H9 (cell line): ENCODE measurements at regions not wholly inside any gene's neighbourhood (a gene's known extent, or its start where the extent isn't known, plus 50 kb on each side); places are given as distances from the start of the nearest gene placed in this dataset.

Experiments
- DNase-seq: peaks from one replicate; pipeline ENCODE4 v3.0.0-alpha.2; 2017
- H2AFZ ChIP-seq: one replicate; pipeline ENCODE4 v1.6.1; 2013; ENCODE audit warnings: mild to moderate bottlenecking, low read length, control low read depth, moderate library complexity
- H2AK5ac ChIP-seq: 2 replicates; pipeline ENCODE4 v1.6.1; 2013; ENCODE audit warnings: low read length, control low read depth, mixed read lengths; ENCODE audit not compliant: insufficient read length
- H2BK120ac ChIP-seq: one replicate; pipeline ENCODE4 v1.6.1; 2013; ENCODE audit warnings: low read depth, mild to moderate bottlenecking, low read length, control low read depth, inconsistent platforms; ENCODE audit not compliant: poor library complexity, severe bottlenecking
- H2BK12ac ChIP-seq: 2 replicates; pipeline ENCODE4 v1.6.1; 2013; ENCODE audit warnings: low read length, control low read depth, mixed read lengths, low read depth; ENCODE audit not compliant: insufficient read length
- H2BK15ac ChIP-seq: 2 replicates; pipeline ENCODE4 v1.6.1; 2013; ENCODE audit warnings: low read depth, low read length, control low read depth
- H2BK20ac ChIP-seq: one replicate; pipeline ENCODE4 v1.6.1; 2013; ENCODE audit warnings: low read depth, mild to moderate bottlenecking, low read length, control low read depth, inconsistent platforms; ENCODE audit not compliant: poor library complexity, severe bottlenecking
- H2BK5ac ChIP-seq: 2 replicates; pipeline ENCODE4 v1.6.1; 2013; ENCODE audit warnings: low read length, control low read depth, mixed read lengths; ENCODE audit not compliant: insufficient read length
- H3K14ac ChIP-seq: 2 replicates; pipeline ENCODE4 v1.6.1; 2013; ENCODE audit warnings: low read length, control low read depth; ENCODE audit not compliant: insufficient read depth
- H3K18ac ChIP-seq: 2 replicates; pipeline ENCODE4 v1.6.1; 2013; ENCODE audit warnings: low read depth, mild to moderate bottlenecking, mixed read lengths, low read length, control low read depth; ENCODE audit not compliant: insufficient read length
- H3K23ac ChIP-seq: 2 replicates; pipeline ENCODE4 v1.6.1; 2013; ENCODE audit warnings: low read length, control low read depth, mixed read lengths, low read depth; ENCODE audit not compliant: insufficient read length
- H3K23me2 ChIP-seq: 2 replicates; pipeline ENCODE4 v1.6.1; 2013; ENCODE audit warnings: low read depth, mild to moderate bottlenecking, mixed read lengths, low read length, control low read depth; ENCODE audit not compliant: insufficient read length, poor library complexity, severe bottlenecking
- H3K27ac ChIP-seq: 2 replicates; pipeline ENCODE4 v1.5.1; 2013; ENCODE audit warnings: low read length, control low read depth, mixed read lengths, low read depth; ENCODE audit not compliant: insufficient read length
- H3K27me3 ChIP-seq: 2 replicates; pipeline ENCODE4 v1.6.1; 2013; ENCODE audit warnings: low read length, control low read depth, inconsistent platforms; ENCODE audit not compliant: insufficient read depth
- H3K4ac ChIP-seq: 2 replicates; pipeline ENCODE4 v1.6.1; 2013; ENCODE audit warnings: low read depth, mild to moderate bottlenecking, control low read depth, inconsistent platforms, low read length, moderate library complexity
- H3K4me1 ChIP-seq: 2 replicates; pipeline ENCODE4 v1.6.1; 2013; ENCODE audit warnings: low read length, control low read depth, inconsistent platforms; ENCODE audit not compliant: insufficient read depth
- H3K4me2 ChIP-seq: 2 replicates; pipeline ENCODE4 v1.6.1; 2013; ENCODE audit warnings: low read length, control low read depth, mixed read lengths; ENCODE audit not compliant: insufficient read length, insufficient read depth
- H3K56ac ChIP-seq: 2 replicates; pipeline ENCODE4 v1.6.1; 2013; ENCODE audit warnings: low read depth, mild to moderate bottlenecking, mixed read lengths, low read length, control low read depth; ENCODE audit not compliant: insufficient read length
- H3K79me1 ChIP-seq: 2 replicates; pipeline ENCODE4 v1.6.1; 2013; ENCODE audit warnings: low read depth, mild to moderate bottlenecking, moderate library complexity, low read length, control low read depth, inconsistent platforms; ENCODE audit not compliant: insufficient read depth, poor library complexity, severe bottlenecking
- H3K79me2 ChIP-seq: 2 replicates; pipeline ENCODE4 v1.6.1; 2013; ENCODE audit warnings: low read length, control low read depth, inconsistent platforms; ENCODE audit not compliant: insufficient read depth
- H3K9ac ChIP-seq: 2 replicates; pipeline ENCODE4 v1.6.1; 2013; ENCODE audit warnings: low read length, control low read depth, mixed read lengths; ENCODE audit not compliant: insufficient read length; ENCODE audit errors: extremely low read depth
- H3K9me3 ChIP-seq: one replicate; pipeline ENCODE4 v1.6.1; 2013; ENCODE audit warnings: low read depth, low read length, inconsistent platforms; ENCODE audit not compliant: control insufficient read depth
- H3T11ph ChIP-seq: one replicate; pipeline ENCODE4 v1.6.1; 2013; ENCODE audit warnings: mild to moderate bottlenecking, low read length, control low read depth, inconsistent platforms
- H4K20me1 ChIP-seq: one replicate; pipeline ENCODE4 v1.6.1; 2013; ENCODE audit not compliant: control insufficient read depth, insufficient read length, insufficient read depth
- H4K5ac ChIP-seq: 2 replicates; pipeline ENCODE4 v1.6.1; 2013; ENCODE audit warnings: low read depth, mild to moderate bottlenecking, mixed read lengths, low read length, control low read depth; ENCODE audit not compliant: insufficient read length
- H4K8ac ChIP-seq: replicated peaks from 2 replicates; pipeline ENCODE4 v1.6.1; 2013; ENCODE audit warnings: low read length, control low read depth, mixed read lengths, low read depth; ENCODE audit not compliant: insufficient read length
- H4K91ac ChIP-seq: 2 replicates; pipeline ENCODE4 v1.6.1; 2013; ENCODE audit warnings: low read depth, mild to moderate bottlenecking, moderate library complexity, mixed read lengths, low read length, control low read depth; ENCODE audit not compliant: insufficient read length
- H3K27ac Mint-ChIP-seq, 3 experiments: 2 replicates in 2 of 3; 3 replicates in 1 of 3; pipeline ENCODE4 v1.8.0; 2020 to 2021; ENCODE audit warnings: mixed read lengths in 3 of 3, mild to moderate bottlenecking in 1 of 3, moderate library complexity in 1 of 3
- H3K27me3 Mint-ChIP-seq: 2 replicates; pipeline ENCODE4 v1.8.0; 2021; ENCODE audit warnings: low read depth, mild to moderate bottlenecking, moderate library complexity, mixed read lengths
- H3K36me3 Mint-ChIP-seq, 3 experiments: 2 replicates in 2 of 3; 3 replicates in 1 of 3; pipeline ENCODE4 v1.8.0; 2020 to 2021; ENCODE audit warnings: low read depth in 3 of 3, mixed read lengths in 3 of 3; ENCODE audit not compliant: insufficient read depth in 1 of 3
- H3K4me1 Mint-ChIP-seq, 2 experiments: 2 replicates each; pipeline ENCODE4 v1.8.0; 2020; ENCODE audit warnings: mixed read lengths in 2 of 2
- H3K4me3 Mint-ChIP-seq, 2 experiments: 2 replicates in 1 of 2; 3 replicates in 1 of 2; pipeline ENCODE4 v1.8.0; 2020 to 2021; ENCODE audit warnings: mild to moderate bottlenecking in 2 of 2, mixed read lengths in 2 of 2, moderate library complexity in 1 of 2
- H3K9me3 Mint-ChIP-seq, 2 experiments: 2 replicates in 1 of 2; 3 replicates in 1 of 2; pipeline ENCODE4 v1.8.0; 2020; ENCODE audit warnings: mild to moderate bottlenecking in 2 of 2, mixed read lengths in 2 of 2, moderate library complexity in 1 of 2
- WGBS: extraction: QIAGEN DNeasy Blood & Tissue Kit; methylation state at CpG from one replicate; pipeline ENCODE4 v1.1.7; 2013; ENCODE audit warnings: missing lambda C conversion rate, low lambda C conversion rate, mixed read lengths; ENCODE audit not compliant: insufficient read length; ENCODE audit errors: extremely low coverage; 5-methylcytosine and 5-hydroxymethylcytosine counted together
- TF ChIP-seq, protein P1 (sequence below): fragments of 200-600 bp; sonication (generic); conservative IDR thresholded peaks from 3 replicates; pipeline ENCODE4 v1.8.0; 2021; ENCODE audit warnings: antibody characterized with exemption, mild to moderate bottlenecking

DNA sequence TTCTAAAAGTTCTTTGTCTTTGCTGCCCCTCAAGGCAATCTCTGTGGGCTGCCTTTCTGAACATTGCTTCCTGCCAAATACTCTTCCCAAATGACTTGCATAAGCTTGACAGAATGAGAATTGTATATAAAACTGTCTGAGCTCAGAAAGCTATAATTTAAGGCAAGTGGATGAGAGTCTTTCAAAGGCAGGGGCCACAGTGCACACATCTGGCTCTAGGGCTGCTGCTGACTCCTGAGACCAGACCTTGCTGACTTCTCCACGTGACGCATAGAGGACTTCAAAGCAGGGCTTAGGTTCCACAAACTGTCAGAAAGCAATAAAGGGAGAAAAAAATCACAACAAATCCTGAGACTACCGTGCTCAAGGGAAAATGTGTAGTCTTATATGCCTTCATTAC, 79.4 kb upstream of the DIRAS2 start:
- no peak for DNase-seq
- no peak overlapping the region for H3K4me3 Mint-ChIP-seq
- H2BK5ac ChIP-seq: no peak overlapping the region

More for the DNA sequence above, 79.4 kb upstream of the DIRAS2 start:
- Mint-ChIP-seq H3K27ac (no peak overlapping the region), H3K4me1 (no peaks in the 10 kb centered on the region), H3K9me3 (no peaks in the 10 kb centered on the region), H3K27me3 (peaks cover 4% of the 10 kb centered on the region), H3K36me3 (no peaks in the 10 kb centered on the region)
- H2BK15ac ChIP-seq: no peak overlapping the region
- H3K9ac ChIP-seq: no peak overlapping the region
- no peak overlapping the region for H4K5ac ChIP-seq
- no peak overlapping the region for H3K56ac ChIP-seq
- H4K8ac ChIP-seq: no peak overlapping the region
- no peak overlapping the region for H2AFZ ChIP-seq
- no peak overlapping the region for H3K4ac ChIP-seq
- H3K4me1 ChIP-seq: no peaks in the 10 kb centered on the region
- no peak overlapping the region for H3T11ph ChIP-seq
- H3K27me3 ChIP-seq: no peaks in the 10 kb centered on the region
- no peak overlapping the region for H3K27ac ChIP-seq
- no peaks in the 10 kb centered on the region for H3K9me3 ChIP-seq
- no CpG with 5 or more reads among the region's 3 CpGs for WGBS
- H2AK5ac ChIP-seq: no peak overlapping the region
- H4K20me1 ChIP-seq: no peaks in the 10 kb centered on the region
- H3K23ac ChIP-seq: no peak overlapping the region
- H3K23me2 ChIP-seq: no peaks in the 10 kb centered on the region
- no peak overlapping the region for H3K18ac ChIP-seq
- H2BK12ac ChIP-seq: no peak overlapping the region
- H3K4me2 ChIP-seq: no peak overlapping the region
- H3K79me1 ChIP-seq: no peaks in the 10 kb centered on the region
- no peak overlapping the region for H3K14ac ChIP-seq
- no peak overlapping the region for H4K91ac ChIP-seq
- no peak overlapping the region for H2BK120ac ChIP-seq
- TF ChIP-seq, protein P1, sequence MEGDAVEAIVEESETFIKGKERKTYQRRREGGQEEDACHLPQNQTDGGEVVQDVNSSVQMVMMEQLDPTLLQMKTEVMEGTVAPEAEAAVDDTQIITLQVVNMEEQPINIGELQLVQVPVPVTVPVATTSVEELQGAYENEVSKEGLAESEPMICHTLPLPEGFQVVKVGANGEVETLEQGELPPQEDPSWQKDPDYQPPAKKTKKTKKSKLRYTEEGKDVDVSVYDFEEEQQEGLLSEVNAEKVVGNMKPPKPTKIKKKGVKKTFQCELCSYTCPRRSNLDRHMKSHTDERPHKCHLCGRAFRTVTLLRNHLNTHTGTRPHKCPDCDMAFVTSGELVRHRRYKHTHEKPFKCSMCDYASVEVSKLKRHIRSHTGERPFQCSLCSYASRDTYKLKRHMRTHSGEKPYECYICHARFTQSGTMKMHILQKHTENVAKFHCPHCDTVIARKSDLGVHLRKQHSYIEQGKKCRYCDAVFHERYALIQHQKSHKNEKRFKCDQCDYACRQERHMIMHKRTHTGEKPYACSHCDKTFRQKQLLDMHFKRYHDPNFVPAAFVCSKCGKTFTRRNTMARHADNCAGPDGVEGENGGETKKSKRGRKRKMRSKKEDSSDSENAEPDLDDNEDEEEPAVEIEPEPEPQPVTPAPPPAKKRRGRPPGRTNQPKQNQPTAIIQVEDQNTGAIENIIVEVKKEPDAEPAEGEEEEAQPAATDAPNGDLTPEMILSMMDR: no peak
- no peaks in the 10 kb centered on the region for H3K79me2 ChIP-seq
- H2BK20ac ChIP-seq: no peak overlapping the region
